NOMO-1 treated with dmso at 0.1 percent for 144 hours (cell line): ENCODE measurements at regions not wholly inside any gene's neighbourhood (a gene's known extent, or its start where the extent isn't known, plus 50 kb on each side); places are given as distances from the start of the nearest gene placed in this dataset.

Experiments
- DNase-seq: peaks from one replicate; lab custom pipeline; 2025; ENCODE audit not compliant: unreplicated experiment; lab: John Stamatoyannopoulos, UW

GRCh38 chr11:70644343-70645060 lies 246.2 kb downstream of the CTTN start:
- no peak for DNase-seq

DNA sequence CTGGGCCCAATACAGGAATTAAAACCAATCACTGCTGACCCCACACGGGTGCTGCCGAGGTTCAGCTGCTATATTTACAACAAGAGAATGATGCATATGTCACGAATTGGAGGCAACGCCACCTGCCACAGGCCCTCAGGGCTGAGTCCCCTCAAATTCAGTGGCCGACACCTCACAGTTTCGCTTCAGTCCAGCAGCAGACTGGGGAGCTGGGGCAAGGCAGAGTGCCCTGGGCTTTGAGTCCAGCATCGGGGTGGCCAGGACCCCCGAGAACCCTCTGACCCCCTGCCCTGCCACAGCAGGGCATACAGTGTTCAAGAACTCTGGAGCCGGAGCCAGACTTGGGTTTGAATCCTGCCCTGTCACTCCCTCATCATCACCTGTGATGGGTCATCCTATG lies 247.2 kb downstream of the CTTN start:
- no peak for DNase-seq

GRCh38 chr11:70646272-70647049 lies 248.1 kb downstream of the CTTN start:
- DNase-seq: no peak

DNA sequence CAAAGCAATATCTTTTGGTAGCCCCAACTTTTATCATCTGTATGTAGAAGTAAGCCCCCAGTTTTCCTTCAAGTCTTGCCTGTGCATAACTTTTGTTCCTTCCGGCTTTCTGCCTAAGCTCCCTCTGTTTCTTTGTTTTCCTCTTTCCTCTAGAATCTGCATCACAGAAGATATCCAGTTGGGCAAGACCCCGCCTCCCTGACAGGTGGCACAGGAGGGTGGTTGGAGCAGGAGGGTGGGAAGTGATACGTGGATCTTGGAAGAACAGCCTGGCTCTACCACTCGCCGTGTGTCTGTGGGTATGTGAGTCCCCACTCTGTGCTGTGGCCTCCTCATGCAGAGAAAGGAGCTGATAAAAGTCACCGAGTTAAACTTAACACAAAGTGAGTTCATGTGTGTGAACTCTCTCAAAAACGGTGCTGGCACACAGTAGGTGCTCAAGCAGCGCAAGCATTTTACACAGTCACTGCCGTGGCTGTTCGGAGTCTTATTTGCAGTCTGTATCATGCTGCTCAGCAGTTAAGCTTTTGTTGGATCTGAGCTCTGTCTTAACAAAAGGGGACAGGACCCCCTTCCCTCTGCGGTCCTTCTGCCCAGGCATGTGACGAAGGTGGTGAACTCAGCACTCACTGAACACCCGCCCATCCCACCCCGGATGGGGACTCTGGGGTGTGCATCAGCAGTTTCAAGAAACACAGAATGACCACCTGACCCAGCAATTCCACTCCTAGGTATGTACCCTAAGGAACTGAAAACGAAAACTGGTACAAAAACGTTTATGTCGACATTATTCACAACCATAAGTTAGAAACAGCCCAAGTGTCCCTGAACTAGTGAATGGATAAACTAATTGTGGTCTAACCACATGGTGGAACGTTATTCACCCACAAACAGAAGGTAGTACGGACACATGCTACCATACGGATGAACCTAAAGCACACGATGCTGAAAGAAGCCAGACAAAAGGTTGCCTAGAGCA lies 249.1 kb downstream of the CTTN start:
- DNase-seq: no peak

- DNase-seq: peak; percentile 3
These were observed 252.0 kb downstream of the CTTN start for GRCh38 chr11:70650075-70650909.

DNA sequence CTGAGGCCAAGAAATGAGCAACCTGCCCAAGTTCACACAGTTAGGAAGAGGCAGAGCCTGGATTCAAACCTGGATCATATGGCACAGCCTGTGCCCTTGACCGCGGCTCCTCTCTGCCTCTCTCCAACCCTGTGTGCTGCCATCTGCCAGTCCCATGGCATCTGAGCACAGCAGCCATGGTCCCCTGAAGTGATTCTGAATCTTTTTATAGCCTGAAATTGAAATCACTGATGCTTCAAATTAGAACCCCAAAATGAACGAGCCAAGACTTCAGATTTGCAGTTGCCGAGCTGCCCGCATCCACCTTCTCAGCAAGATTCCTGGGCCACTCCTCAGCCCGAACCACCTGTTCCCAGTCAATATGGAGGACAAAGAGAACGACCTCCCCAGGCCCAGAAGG lies 252.7 kb downstream of the CTTN start:
- no peak for DNase-seq

DNA sequence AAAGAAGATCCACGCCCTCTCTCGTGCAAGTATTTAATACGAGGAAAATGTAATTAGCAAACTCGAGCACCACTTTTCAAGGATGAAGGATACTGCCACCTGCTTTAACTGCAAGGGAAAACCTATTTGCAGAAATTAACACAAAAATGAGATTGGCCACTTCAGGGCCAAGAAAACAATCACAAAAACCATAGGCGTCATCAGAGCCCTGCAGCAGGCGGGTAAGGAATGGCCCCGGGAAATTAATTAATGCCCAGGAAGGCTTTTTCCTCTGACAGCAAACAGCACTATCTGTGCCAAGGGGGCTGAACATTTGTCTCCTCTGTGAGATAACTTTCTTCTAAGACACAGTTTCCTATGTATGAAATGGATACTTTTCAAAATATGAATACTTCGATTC lies 255.7 kb downstream of the CTTN start:
- DNase-seq: no peak

DNA sequence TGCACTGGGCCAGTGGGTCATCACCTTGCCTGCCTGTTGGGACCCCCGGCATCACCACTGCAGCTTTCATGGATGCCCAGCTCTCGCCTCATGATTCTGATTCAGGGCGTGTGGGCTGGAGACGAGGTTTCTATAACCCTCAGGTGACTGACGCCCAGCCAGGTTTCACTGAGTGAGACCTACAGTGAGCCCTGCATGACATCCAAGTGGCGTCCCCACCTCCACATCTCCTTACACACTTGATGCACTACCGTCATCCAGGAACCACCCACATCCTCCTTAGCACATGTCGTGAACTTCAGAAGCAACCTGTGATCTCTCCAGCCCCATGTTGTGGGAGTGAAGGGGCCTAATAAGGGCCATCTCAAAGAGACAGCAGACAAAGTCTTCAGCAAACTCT lies 257.5 kb downstream of the CTTN start:
- DNase-seq: no peak

- no peak for DNase-seq
These were observed 257.9 kb downstream of the CTTN start for GRCh38 chr11:70656252-70656651.

DNA sequence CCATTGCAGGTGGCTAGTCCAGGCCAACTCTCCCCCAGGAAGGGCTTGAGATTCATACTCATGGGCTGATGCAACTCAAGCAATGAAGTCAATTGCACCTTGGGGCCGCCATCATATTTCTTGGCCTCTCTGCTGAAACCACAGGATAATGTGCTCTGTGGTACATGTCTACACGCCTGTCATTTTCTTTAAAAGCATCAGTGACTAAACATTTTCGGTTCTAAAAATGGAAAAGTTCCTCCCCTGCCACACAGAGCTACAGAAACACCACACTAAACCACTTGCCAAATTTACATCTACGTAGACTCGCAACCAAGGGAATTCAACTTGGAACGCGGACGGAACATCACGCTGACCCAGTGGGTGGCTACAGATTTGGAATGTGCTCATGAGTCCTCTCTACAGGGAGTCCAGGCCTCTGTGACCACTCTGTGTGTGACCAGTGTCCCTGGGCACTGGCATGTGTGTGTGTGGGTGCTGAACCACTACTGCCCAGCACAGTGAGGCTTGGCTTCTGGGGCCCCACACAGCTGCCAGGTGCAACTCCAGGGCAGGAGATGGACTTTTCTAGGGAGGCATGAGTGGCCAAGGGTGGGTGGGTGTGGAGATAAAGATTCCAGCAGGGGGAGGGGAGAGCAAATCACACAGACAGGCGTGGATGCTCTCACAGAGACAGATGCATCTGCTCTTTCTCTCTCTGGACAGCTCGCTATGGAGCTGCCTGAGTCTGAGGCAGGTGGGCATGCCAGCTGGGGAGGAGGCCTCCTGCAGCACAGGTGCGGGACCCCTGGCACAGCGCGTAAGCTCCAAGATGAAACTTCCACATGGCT lies 261.9 kb downstream of the CTTN start:
- DNase-seq: no peak

GRCh38 chr11:70660889-70661197 lies 262.5 kb downstream of the CTTN start:
- no peak for DNase-seq

- no peak for DNase-seq
These were observed 263.6 kb downstream of the CTTN start for GRCh38 chr11:70661761-70662501.

DNA sequence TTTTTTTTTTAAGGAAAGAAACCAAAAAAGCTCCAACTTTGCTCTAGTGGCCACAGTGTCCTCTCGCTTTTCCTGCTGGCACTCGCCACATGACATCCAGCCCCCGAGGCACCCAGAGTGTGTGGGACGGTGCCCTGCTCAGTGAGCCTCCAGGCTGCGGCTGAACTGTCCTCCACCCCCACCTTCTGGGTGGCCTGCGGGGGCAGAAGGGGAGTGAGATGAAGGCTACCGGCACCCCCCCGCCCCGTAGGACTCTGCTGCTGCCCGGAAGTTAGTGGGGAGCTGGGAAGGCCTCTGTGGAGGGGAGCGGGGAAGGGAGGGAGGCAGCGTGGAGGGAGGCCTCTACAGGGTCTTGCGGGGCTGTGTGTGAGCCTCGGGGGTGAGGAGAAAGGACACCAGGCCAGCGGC lies 264.4 kb downstream of the CTTN start:
- no peak for DNase-seq

- no peak for DNase-seq
These were observed 265.5 kb downstream of the CTTN start for GRCh38 chr11:70663815-70664214.

- DNase-seq: no peak
These were observed 268.0 kb downstream of the CTTN start for GRCh38 chr11:70666311-70666710.

GRCh38 chr11:70667767-70668166 lies 269.4 kb downstream of the CTTN start:
- no peak for DNase-seq

- no peak for DNase-seq
These were observed 270.2 kb downstream of the CTTN start for GRCh38 chr11:70668204-70669202.

DNA sequence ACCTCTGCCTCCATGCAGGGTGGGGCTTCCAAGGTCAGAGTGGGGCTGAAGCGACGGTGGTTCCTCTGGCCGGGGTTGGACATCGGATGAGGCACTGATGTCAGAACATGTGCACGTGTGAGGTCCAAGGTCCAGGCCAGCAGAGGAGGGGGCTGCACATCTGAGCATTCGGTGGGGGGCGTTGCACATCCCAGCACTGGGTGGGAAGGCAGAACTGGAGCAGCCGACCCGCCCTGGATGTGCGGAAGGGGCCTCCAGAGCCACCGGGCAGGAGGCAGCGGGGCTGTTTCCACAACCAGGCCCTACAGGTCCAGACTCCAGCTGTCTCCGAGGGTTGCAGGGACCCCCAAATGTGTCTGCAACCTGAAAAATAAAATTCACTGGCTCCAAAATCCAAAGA lies 271.0 kb downstream of the CTTN start:
- DNase-seq: no peak
